Brain microvascular endothelial cell (primary cell): ENCODE measurements at regions not wholly inside any gene's neighbourhood (a gene's known extent, or its start where the extent isn't known, plus 50 kb on each side); places are given as distances from the start of the nearest gene placed in this dataset.

Experiments
- DNase-seq: peaks from one replicate; pipeline ENCODE4 v3.0.0-alpha.2; 2020
- H3K27ac ChIP-seq: fragments of 250-450 bp; sonication (Bioruptor Pico); 2 replicates; pipeline ENCODE4 v1.5.1; 2020; ENCODE audit warnings: mild to moderate bottlenecking, moderate library complexity
- H3K27me3 ChIP-seq: fragments of 250-450 bp; sonication (Bioruptor Pico); replicated peaks from 2 replicates; pipeline ENCODE4 v1.5.1; 2020; ENCODE audit warnings: mild to moderate bottlenecking
- H3K36me3 ChIP-seq: fragments of 250-450 bp; sonication (Bioruptor Pico); replicated peaks from 2 replicates; pipeline ENCODE4 v1.5.1; 2020; ENCODE audit warnings: mild to moderate bottlenecking
- H3K4me3 ChIP-seq: 2 replicates; pipeline ENCODE4 v1.5.1; 2011; ENCODE audit warnings: low read depth, mild to moderate bottlenecking, control low read depth, low read length, moderate library complexity
- in situ Hi-C: cut with HindIII; loops from 2 replicates; pipeline ENCODE4 v1.10.0; 2017; ENCODE audit warnings: low sequenced_read_pairs, low pct_ligation_motif_present
- TF ChIP-seq, protein P1 (sequence below): IDR thresholded peaks from 2 replicates; pipeline ENCODE4 v1.5.1; 2011; ENCODE audit warnings: low read depth, mild to moderate bottlenecking, moderate library complexity, low read length, control low read depth, inconsistent platforms; ENCODE audit errors: missing control alignments

DNA sequence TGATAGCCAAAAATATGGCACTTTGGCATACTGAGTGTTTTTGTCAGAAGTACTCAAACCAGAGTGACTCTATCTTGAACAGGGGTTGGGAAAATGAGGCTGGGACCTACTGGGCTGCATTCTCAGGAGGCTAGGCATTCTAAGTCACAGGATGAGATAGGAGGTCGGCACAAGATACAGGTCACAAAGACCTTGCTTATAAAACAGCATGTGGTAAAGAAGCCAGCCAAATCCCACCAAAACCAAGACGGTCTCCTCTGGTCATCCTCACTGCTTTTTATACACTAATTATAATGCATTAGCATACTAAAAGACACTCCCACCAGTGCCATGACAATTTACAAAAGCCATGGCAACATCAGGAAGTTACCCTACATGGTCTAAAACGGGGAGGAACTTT is 985.1 kb downstream of the HACE1 start:
- no peak overlapping the region for H3K4me3 ChIP-seq

GRCh38 chr6:103872678-103873077 is 987.0 kb downstream of the HACE1 start:
- Histone ChIP-seq H3K36me3 (no peaks in the 10 kb centered on the region), H3K4me3 (no peak overlapping the region), H3K27ac (no peak overlapping the region), H3K27me3 (no peaks in the 10 kb centered on the region)
- TF ChIP-seq, protein P1, sequence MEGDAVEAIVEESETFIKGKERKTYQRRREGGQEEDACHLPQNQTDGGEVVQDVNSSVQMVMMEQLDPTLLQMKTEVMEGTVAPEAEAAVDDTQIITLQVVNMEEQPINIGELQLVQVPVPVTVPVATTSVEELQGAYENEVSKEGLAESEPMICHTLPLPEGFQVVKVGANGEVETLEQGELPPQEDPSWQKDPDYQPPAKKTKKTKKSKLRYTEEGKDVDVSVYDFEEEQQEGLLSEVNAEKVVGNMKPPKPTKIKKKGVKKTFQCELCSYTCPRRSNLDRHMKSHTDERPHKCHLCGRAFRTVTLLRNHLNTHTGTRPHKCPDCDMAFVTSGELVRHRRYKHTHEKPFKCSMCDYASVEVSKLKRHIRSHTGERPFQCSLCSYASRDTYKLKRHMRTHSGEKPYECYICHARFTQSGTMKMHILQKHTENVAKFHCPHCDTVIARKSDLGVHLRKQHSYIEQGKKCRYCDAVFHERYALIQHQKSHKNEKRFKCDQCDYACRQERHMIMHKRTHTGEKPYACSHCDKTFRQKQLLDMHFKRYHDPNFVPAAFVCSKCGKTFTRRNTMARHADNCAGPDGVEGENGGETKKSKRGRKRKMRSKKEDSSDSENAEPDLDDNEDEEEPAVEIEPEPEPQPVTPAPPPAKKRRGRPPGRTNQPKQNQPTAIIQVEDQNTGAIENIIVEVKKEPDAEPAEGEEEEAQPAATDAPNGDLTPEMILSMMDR = no peak
- no peak for DNase-seq
- in situ Hi-C loops = no loop called here

More for the DNA sequence above, 985.1 kb downstream of the HACE1 start:
- no peaks in the 10 kb centered on the region for H3K27me3 ChIP-seq
- no peak for DNase-seq
- no peak overlapping the region for H3K27ac ChIP-seq
- in situ Hi-C loops = no loop called here
- no peaks in the 10 kb centered on the region for H3K36me3 ChIP-seq
- TF ChIP-seq, protein P1 = no peak

GRCh38 chr6:103872233-103872632 is 987.5 kb downstream of the HACE1 start:
- H3K36me3 ChIP-seq = no peaks in the 10 kb centered on the region
- no peak overlapping the region for H3K4me3 ChIP-seq
- TF ChIP-seq, protein P1 = no peak
- in situ Hi-C loops = no loop called here
- H3K27ac ChIP-seq = no peak overlapping the region
- H3K27me3 ChIP-seq = no peaks in the 10 kb centered on the region
- no peak for DNase-seq

DNA sequence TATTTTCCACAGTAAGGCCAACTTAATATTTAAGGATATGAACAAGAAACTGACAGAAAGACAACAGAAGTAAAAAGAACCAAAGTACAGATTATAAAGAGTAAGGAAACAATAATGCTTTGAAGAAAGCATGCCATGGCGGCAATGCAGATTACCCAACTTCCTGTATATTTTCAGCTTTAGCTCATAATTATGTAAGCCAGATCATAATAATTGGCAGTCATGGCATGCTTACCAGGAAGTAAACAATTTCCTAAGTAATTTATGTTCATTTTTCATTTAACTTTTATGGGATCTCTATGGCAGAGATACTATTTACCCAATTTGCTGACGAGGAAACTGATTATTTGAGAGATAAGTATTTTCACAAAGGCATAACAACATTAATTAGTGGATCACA is 988.7 kb downstream of the HACE1 start:
- TF ChIP-seq, protein P1 = no peak
- in situ Hi-C loops = no loop called here
- H3K27me3 ChIP-seq = no peaks in the 10 kb centered on the region
- H3K27ac ChIP-seq = no peak overlapping the region
- H3K36me3 ChIP-seq = no peaks in the 10 kb centered on the region
- no peak for DNase-seq
- H3K4me3 ChIP-seq = no peak overlapping the region

DNA sequence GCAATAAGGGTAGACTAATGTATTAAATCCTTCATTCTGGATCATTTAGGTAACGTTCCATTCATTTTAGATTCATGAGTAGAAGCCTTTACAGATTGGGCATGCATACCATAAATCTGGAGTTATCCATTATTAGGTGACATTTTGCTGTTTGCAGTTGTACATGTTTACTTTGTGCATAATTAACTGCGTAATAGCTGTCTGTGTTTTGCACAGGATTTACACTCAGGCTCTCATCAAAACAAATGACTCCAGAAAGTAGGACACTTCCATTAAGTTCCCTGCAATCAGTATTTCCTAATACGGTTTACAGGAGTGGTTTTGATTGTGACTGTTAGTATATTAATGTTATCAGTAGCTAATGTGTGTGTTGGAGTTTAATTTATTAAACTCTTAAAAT is 997.4 kb downstream of the HACE1 start:
- no peaks in the 10 kb centered on the region for H3K36me3 ChIP-seq
- TF ChIP-seq, protein P1 = no peak
- no peak overlapping the region for H3K4me3 ChIP-seq
- no peak overlapping the region for H3K27ac ChIP-seq
- in situ Hi-C loops = no loop called here
- no peaks in the 10 kb centered on the region for H3K27me3 ChIP-seq
- DNase-seq = no peak

- Histone ChIP-seq H3K4me3 (no peak overlapping the region), H3K27me3 (no peaks in the 10 kb centered on the region), H3K27ac (no peak overlapping the region), H3K36me3 (no peaks in the 10 kb centered on the region)
- no peak for DNase-seq
- TF ChIP-seq, protein P1 = no peak
- in situ Hi-C loops = no loop called here
Observed at GRCh38 chr6:103858003-103858402, 1001.7 kb downstream of the HACE1 start.
